ENCODE measurements at regions not wholly inside any gene's neighbourhood (a gene's known extent, or its start where the extent isn't known, plus 50 kb on each side); places are given as distances from the start of the nearest gene placed in this dataset.

DNA sequence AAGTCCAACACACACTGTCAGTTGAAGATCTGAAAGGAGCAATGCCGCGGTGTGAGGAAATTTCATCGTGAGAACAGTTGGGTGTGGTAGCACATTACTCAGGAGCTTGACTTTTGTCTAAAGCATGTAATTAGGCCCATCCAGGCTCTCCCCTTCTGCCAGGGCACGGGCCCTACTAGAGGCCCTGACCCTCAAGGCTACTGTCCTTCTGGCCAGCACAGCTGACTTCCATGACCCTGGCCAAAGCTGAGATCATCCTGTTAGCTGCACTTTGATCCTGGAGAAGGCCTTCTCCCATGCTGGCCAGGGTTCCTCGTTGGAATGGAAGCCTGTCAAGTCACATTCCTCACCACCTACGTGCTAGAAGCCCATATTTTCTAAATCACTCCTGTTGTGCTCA lies 77.8 kb upstream of the SLC1A3 start:
- H3K27ac Mint-ChIP-seq = no peak overlapping the region

DNA sequence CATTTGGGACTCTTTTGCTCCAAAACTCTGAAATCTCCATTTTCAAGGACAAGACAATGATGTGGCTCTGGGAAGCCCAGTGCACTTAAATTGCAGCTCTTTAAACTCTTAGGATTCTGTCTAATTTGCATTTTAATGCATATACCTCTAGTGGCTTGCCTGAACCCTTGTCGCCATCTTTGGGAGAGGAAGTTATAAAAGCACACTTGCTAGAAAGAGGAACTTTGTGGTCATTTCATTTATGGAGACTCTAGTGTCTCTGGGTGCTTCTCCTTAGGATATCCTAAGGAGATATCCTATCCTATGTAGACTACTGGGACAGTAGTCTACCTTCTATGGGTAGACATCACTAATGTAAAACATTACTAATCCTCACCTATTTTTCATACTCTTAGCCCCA lies 77.3 kb upstream of the SLC1A3 start:
- TF ChIP-seq, protein P1, sequence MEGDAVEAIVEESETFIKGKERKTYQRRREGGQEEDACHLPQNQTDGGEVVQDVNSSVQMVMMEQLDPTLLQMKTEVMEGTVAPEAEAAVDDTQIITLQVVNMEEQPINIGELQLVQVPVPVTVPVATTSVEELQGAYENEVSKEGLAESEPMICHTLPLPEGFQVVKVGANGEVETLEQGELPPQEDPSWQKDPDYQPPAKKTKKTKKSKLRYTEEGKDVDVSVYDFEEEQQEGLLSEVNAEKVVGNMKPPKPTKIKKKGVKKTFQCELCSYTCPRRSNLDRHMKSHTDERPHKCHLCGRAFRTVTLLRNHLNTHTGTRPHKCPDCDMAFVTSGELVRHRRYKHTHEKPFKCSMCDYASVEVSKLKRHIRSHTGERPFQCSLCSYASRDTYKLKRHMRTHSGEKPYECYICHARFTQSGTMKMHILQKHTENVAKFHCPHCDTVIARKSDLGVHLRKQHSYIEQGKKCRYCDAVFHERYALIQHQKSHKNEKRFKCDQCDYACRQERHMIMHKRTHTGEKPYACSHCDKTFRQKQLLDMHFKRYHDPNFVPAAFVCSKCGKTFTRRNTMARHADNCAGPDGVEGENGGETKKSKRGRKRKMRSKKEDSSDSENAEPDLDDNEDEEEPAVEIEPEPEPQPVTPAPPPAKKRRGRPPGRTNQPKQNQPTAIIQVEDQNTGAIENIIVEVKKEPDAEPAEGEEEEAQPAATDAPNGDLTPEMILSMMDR (IDR thresholded peaks at IDR 0.05) = no peak
- no peak overlapping the region for H3K4me3 Mint-ChIP-seq
- no peaks in the 10 kb centered on the region for H3K4me1 Mint-ChIP-seq (ENCODE audit: low read depth)
- no peaks in the 10 kb centered on the region for H3K9me3 Mint-ChIP-seq
- H3K36me3 Mint-ChIP-seq (ENCODE audit: low read depth) = no peaks in the 10 kb centered on the region
- H3K27ac Mint-ChIP-seq = no peak overlapping the region
- DNase-seq = no peak
- peaks cover 16% of the 10 kb centered on the region for H3K27me3 Mint-ChIP-seq (ENCODE audit: insufficient read depth)

More for the DNA sequence above, 77.8 kb upstream of the SLC1A3 start:
- peaks cover 18% of the 10 kb centered on the region for H3K27me3 Mint-ChIP-seq (ENCODE audit: insufficient read depth)
- TF ChIP-seq, protein P1 (IDR thresholded peaks at IDR 0.05) = no peak
- no peaks in the 10 kb centered on the region for H3K36me3 Mint-ChIP-seq (ENCODE audit: low read depth)
- DNase-seq = no peak
- no peak overlapping the region for H3K4me3 Mint-ChIP-seq
- no peaks in the 10 kb centered on the region for H3K4me1 Mint-ChIP-seq (ENCODE audit: low read depth)
- no peaks in the 10 kb centered on the region for H3K9me3 Mint-ChIP-seq

DNA sequence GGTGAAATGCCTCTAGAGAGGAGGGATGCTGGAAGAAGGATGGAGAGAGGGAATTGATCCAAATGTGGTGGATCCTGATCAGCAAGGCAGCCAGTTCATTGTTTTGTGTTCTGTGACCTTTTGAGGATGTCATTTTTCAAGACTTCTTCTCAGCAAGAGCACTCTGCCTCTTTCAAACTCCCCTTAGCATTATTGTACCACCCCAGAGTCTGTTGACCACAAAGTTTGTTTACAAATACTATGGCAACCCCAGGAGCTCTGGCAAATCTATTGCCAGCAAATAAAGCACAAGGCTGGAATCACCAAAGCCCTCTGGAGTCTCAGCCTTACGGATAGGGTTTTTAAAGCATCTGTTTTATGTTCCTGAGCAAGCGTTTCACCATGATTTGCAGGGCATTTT lies 76.2 kb upstream of the SLC1A3 start:
- no peak overlapping the region for H3K27ac Mint-ChIP-seq
- TF ChIP-seq, protein P1 (IDR thresholded peaks at IDR 0.05) = no peak
- no peaks in the 10 kb centered on the region for H3K4me1 Mint-ChIP-seq (ENCODE audit: low read depth)
- H3K4me3 Mint-ChIP-seq = no peak overlapping the region
- H3K36me3 Mint-ChIP-seq (ENCODE audit: low read depth) = no peaks in the 10 kb centered on the region
- H3K27me3 Mint-ChIP-seq (ENCODE audit: insufficient read depth) = peaks cover 17% of the 10 kb centered on the region
- DNase-seq = no peak
- no peaks in the 10 kb centered on the region for H3K9me3 Mint-ChIP-seq

DNA sequence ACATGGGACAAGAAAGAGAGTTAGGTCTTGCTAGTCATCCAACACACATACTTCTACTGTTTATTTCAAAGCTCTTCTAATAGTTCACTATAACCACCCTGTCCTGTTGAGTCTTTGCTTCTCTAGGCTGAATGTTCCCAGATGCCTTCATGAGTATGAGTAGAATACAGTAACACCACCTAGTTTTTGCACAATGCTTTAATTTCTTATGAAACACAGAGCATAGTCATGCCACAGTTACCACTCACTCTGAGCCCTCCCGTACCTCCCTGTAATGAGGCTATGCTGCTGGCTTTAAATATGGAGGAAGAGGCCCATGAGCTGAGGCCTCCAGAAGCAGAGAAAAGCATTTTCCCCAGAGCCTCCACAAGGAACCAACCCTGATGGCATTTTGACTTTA lies 75.0 kb upstream of the SLC1A3 start:
- TF ChIP-seq, protein P1 (IDR thresholded peaks at IDR 0.05) = no peak
- DNase-seq = no peak
- no peaks in the 10 kb centered on the region for H3K9me3 Mint-ChIP-seq
- H3K4me3 Mint-ChIP-seq = no peak overlapping the region
- peaks cover 17% of the 10 kb centered on the region for H3K27me3 Mint-ChIP-seq (ENCODE audit: insufficient read depth)
- H3K27ac Mint-ChIP-seq = no peak overlapping the region
- H3K4me1 Mint-ChIP-seq (ENCODE audit: low read depth) = no peaks in the 10 kb centered on the region
- no peaks in the 10 kb centered on the region for H3K36me3 Mint-ChIP-seq (ENCODE audit: low read depth)

DNA sequence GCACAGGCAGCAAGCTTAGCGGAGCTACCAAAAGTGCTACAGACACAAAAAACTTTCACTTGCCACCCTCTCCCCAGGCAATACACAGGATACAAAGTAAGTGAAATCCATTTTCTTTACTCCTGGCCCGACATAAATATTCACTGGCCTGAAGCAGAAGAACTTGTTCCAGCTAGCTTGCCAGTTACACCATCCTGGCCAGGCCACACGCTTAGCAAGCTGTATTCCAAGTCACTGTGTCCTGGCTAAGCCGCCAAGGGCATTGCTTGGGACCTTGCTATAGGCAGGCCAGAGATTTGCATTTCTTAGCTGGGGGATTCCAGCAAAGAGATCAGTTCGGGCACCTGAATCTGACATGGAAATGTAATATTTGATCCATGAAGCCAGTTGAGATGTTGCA lies 71.0 kb upstream of the SLC1A3 start:
- Mint-ChIP-seq H3K27ac (no peak overlapping the region), H3K4me3 (no peak overlapping the region), H3K9me3 (no peaks in the 10 kb centered on the region), H3K36me3 (ENCODE audit: low read depth) (no peaks in the 10 kb centered on the region), H3K27me3 (ENCODE audit: insufficient read depth) (peaks cover 24% of the 10 kb centered on the region), H3K4me1 (ENCODE audit: low read depth) (no peaks in the 10 kb centered on the region)
- DNase-seq = no peak
- TF ChIP-seq, protein P1 (IDR thresholded peaks at IDR 0.05) = no peak
